Fibroblast of mammary gland (primary cell): ENCODE measurements at regions not wholly inside any gene's neighbourhood (a gene's known extent, or its start where the extent isn't known, plus 50 kb on each side); places are given as distances from the start of the nearest gene placed in this dataset.

ENCODE experiments used
- DNase-seq: peaks from one replicate; pipeline ENCODE4 v3.0.0-alpha.2; 2010; ENCODE audit warnings: low read depth
- H3K4me3 ChIP-seq: 2 replicates; pipeline ENCODE4 v1.5.1; 2011; ENCODE audit warnings: low read depth, mild to moderate bottlenecking, low read length, moderate library complexity; ENCODE audit not compliant: control insufficient read depth
- TF ChIP-seq, protein P1 (sequence below): conservative IDR thresholded peaks from 2 replicates; pipeline ENCODE4 v1.5.1; 2011; ENCODE audit warnings: low read depth, low read length, inconsistent platforms; ENCODE audit not compliant: control insufficient read depth, insufficient read depth

DNA sequence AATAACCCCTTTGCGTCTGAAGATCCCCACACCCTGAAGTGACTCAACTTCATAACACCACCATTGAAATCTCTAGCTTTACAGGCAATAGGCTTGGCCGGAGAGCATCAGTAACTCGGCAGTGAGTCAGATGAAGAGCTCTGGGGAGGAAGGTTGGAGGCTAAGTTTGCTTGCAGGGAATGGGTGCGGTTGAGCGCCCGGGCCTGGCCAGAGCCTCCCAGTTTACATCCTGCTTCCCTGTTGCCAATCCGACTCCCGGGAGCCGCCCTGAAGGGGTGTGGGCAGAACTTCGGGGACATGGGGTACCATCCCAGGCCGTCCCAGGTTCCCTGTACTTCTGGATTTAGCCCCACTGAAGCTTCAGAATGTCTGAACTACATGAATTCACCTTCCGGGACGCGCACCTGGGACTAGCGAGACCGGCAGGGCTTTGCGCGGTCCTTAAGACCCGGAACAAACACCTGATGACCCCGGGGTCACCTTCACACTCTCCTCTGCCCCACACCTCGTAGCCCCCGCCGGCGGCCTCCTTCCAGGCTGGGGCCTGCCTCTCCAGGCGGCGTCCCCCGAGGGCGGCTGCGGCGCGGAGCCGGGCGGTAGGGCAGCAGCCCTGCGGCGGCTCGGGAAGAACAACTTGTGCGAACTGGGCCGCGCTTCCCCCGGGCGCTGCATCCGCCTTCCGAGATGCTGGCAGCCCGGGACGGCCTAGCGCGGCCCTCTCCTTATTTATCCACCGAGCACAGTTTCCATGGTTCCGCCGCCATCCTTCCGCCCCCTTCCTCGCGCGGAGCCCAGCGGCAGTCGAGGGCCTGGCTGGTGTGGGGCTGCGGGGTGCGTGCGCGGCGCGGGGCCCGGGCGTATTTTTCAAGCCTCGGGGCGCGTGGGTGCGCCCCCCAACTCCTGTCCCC lies 56.6 kb upstream of the RREB1 start:
- peak overlapping the region; percentile 47 for H3K4me3 ChIP-seq
- peak; percentile 90 for DNase-seq
- TF ChIP-seq, protein P1, sequence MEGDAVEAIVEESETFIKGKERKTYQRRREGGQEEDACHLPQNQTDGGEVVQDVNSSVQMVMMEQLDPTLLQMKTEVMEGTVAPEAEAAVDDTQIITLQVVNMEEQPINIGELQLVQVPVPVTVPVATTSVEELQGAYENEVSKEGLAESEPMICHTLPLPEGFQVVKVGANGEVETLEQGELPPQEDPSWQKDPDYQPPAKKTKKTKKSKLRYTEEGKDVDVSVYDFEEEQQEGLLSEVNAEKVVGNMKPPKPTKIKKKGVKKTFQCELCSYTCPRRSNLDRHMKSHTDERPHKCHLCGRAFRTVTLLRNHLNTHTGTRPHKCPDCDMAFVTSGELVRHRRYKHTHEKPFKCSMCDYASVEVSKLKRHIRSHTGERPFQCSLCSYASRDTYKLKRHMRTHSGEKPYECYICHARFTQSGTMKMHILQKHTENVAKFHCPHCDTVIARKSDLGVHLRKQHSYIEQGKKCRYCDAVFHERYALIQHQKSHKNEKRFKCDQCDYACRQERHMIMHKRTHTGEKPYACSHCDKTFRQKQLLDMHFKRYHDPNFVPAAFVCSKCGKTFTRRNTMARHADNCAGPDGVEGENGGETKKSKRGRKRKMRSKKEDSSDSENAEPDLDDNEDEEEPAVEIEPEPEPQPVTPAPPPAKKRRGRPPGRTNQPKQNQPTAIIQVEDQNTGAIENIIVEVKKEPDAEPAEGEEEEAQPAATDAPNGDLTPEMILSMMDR, result no peak

DNA sequence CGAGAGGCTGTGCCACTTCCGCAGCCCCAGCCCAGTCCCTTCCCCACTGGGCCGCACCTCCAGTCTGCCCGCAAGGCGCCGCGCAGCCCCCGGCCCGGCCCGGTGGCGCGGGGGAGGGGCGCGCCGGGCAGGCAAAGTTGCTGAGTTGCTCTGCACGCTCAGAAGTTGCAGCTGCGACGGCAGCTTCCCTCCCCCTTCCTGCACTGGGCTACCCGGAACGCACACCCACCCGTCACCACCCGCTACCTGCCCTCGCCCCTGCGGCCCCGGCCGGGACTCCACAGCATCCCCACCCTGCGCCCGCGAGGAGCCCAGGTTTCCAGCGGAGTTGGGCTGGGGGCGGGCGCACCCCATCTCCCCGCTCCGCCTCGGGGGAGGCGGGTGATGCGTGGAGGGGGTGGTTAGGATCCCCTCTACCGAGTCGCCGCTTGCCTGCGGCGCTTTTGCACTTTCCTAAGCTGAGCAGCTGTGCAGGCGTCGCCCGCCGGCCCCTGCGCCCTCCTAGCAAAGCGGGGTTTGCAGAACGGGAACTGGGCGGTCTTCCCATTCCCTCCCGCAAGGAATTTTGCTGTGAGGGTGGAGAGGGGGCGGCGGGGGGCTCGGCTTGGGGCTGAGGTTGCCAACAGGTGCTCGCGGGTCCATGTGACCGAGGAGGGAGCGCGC lies 55.9 kb upstream of the RREB1 start:
- peak; percentile 19 for DNase-seq
- H3K4me3 ChIP-seq, result peak overlapping the region; percentile 47
- TF ChIP-seq, protein P1, result no peak

DNA sequence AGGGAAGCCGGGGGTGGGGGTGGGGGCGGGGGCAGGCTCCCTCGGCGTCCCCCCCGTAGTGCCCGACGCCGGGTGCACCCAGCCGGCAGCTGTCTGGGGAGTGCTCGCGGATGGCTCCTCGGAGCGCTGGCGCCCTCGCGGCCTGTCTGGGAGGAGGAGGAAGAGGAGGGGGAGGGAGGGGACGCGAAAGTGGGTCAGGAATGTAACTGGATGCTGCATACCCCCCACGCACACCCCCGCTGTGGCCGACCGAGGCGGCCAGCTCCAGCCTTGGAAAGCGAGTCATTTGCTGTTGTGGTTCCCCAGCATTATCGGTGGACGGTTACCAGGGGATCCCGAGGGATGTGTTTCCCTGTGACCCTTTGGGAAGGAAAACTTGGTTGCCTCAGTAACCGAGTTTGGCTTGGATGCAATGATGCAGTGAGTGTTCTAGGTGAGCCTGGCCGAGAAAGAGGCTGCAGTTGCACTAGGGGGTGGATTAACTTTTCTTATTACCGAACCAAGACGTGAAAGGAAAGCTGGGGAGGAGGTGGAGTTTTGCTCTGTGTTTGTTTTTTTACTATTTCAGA lies 55.2 kb upstream of the RREB1 start:
- DNase-seq, result peak; percentile 86
- TF ChIP-seq, protein P1, result no peak
- H3K4me3 ChIP-seq, result peak overlapping the region; percentile 47

DNA sequence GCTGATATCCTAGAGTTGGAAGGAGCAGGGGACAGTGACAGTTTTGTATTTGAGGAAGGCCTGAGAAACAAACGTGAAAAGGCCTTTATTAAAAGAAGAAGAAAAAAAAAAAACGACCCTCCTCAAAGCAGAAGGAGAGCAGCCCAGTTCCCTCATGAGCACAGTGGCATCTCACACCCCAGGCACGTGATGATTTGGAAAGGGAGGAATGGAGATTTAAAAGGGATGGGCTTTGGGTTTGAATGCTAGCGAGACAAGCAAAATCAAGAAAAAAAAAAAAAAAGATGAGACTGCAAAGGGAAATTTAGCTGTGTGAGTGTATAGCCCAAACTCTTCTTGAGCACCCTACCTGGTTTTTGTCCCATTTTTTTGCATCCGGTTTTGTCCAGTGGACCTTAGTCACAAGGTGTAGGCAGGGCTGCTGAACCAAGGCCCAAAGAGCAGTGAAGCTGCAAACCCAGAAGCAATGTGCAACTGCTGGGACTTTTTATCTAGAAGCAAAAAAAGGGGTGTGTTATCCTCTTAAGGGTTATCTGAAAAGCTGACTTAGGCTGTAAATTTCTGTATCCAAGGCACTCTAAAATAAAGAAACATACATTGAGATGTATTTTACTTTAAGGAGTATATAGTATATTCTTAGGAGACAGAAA lies 54.5 kb upstream of the RREB1 start:
- H3K4me3 ChIP-seq, result no peak overlapping the region
- DNase-seq, result no peak
- TF ChIP-seq, protein P1, result no peak
